WTC11 (cell line): ENCODE measurements at regions not wholly inside any gene's neighbourhood (a gene's known extent, or its start where the extent isn't known, plus 50 kb on each side); places are given as distances from the start of the nearest gene placed in this dataset.
"Not testable (repeated sequence)": the region's sequence is repeated elsewhere in the genome, so short reads cannot be mapped to it uniquely, and the experiment has no call there.

ENCODE experiments used
- ATAC-seq: fragments of 200-7000 bp; cut with Tn5 transposase; 2 replicates; pipeline ENCODE4 v1.10.0; 2021; ENCODE audit warnings: mild to moderate bottlenecking, moderate library complexity
- CTCF ChIA-PET: fragments of 300-600 bp; sonication (Branson Sonifier 250); formaldehyde crosslinking; loops from one replicate; lab custom pipeline; 2021; ENCODE audit warnings: antibody characterized with exemption; lab: Charles Lee
- POLR2A ChIA-PET: fragments of 350-600 bp; sonication (Branson Sonifier 250); formaldehyde crosslinking; loops from one replicate; lab custom pipeline; 2021; ENCODE audit warnings: antibody characterized with exemption; lab: Charles Lee
- DNase-seq: peaks from one replicate; pipeline ENCODE4 v3.0.0; 2021; ENCODE audit warnings: low spot score
- H3K27ac Mint-ChIP-seq: 2 replicates; pipeline ENCODE4 v1.8.0; 2021; ENCODE audit warnings: mixed read lengths
- H3K27me3 Mint-ChIP-seq: 2 replicates; pipeline ENCODE4 v1.8.0; 2021; ENCODE audit warnings: low read depth, mild to moderate bottlenecking, moderate library complexity, mixed read lengths
- H3K36me3 Mint-ChIP-seq: 2 replicates; pipeline ENCODE4 v1.8.0; 2021; ENCODE audit warnings: mixed read lengths
- H3K4me1 Mint-ChIP-seq: 2 replicates; pipeline ENCODE4 v1.8.0; 2022; ENCODE audit warnings: mixed read lengths
- H3K4me3 Mint-ChIP-seq: 2 replicates; pipeline ENCODE4 v1.8.0; 2021; ENCODE audit warnings: mild to moderate bottlenecking, moderate library complexity, mixed read lengths
- H3K9me3 Mint-ChIP-seq: 2 replicates; pipeline ENCODE4 v1.8.0; 2021; ENCODE audit warnings: mixed read lengths
- ATF6 ChIP-seq: sonication (generic); formaldehyde crosslinking; IDR thresholded peaks from 2 replicates; pipeline ENCODE4 v1.8.1; 2023; ENCODE audit warnings: mild to moderate bottlenecking, missing genetic modification reagents
- CDX4 ChIP-seq: fragments of 250-450 bp; sonication (Bioruptor Pico); IDR thresholded peaks from 2 replicates; pipeline ENCODE4 v1.9.0; 2021; ENCODE audit warnings: moderate library complexity, mild to moderate bottlenecking, inconsistent platforms, borderline replicate concordance
- CREM ChIP-seq: sonication (generic); formaldehyde crosslinking; IDR thresholded peaks from 2 replicates; pipeline ENCODE4 v1.8.1; 2022; ENCODE audit warnings: mild to moderate bottlenecking, missing genetic modification reagents, moderate library complexity
- FOXJ3 ChIP-seq: sonication (generic); formaldehyde crosslinking; IDR thresholded peaks from 2 replicates; pipeline ENCODE4 v1.9.0; 2021; ENCODE audit warnings: missing genetic modification reagents, mild to moderate bottlenecking, borderline replicate concordance
- JUN ChIP-seq: sonication (generic); formaldehyde crosslinking; IDR thresholded peaks from 2 replicates; pipeline ENCODE4 v1.8.0; 2023; ENCODE audit warnings: mild to moderate bottlenecking, missing genetic modification reagents
- KAT7 ChIP-seq: sonication (generic); formaldehyde crosslinking; IDR thresholded peaks from 2 replicates; pipeline ENCODE4 v1.8.1; 2023; ENCODE audit warnings: missing genetic modification reagents, mild to moderate bottlenecking, borderline replicate concordance
- NR1H2 ChIP-seq: sonication (generic); formaldehyde crosslinking; IDR thresholded peaks from 2 replicates; pipeline ENCODE4 v1.9.0; 2021; ENCODE audit warnings: mild to moderate bottlenecking, moderate library complexity, missing genetic modification reagents
- OVOL2 ChIP-seq: fragments of 250-450 bp; sonication (Bioruptor Pico); IDR thresholded peaks from 2 replicates; pipeline ENCODE4 v1.9.0; 2021; ENCODE audit warnings: mild to moderate bottlenecking, borderline replicate concordance
- SMAD3 ChIP-seq: sonication (generic); formaldehyde crosslinking; IDR thresholded peaks from 2 replicates; pipeline ENCODE4 v1.8.0; 2022; ENCODE audit warnings: missing genetic modification reagents, mild to moderate bottlenecking, borderline replicate concordance
- TEAD1 ChIP-seq: sonication (generic); formaldehyde crosslinking; IDR thresholded peaks from 2 replicates; pipeline ENCODE4 v1.8.0; 2022; ENCODE audit warnings: mild to moderate bottlenecking, missing genetic modification reagents
- TEAD4 ChIP-seq: sonication (generic); formaldehyde crosslinking; IDR thresholded peaks from 2 replicates; pipeline ENCODE4 v1.8.0; 2022; ENCODE audit warnings: mild to moderate bottlenecking, missing genetic modification reagents
- USF1 ChIP-seq: sonication (generic); formaldehyde crosslinking; IDR thresholded peaks from 2 replicates; pipeline ENCODE4 v1.8.0; 2022; ENCODE audit warnings: mild to moderate bottlenecking, missing genetic modification reagents
- ZNF138 ChIP-seq: sonication (generic); formaldehyde crosslinking; conservative IDR thresholded peaks from 2 replicates; pipeline ENCODE4 v1.8.1; 2022; ENCODE audit warnings: mild to moderate bottlenecking, moderate library complexity, missing genetic modification reagents
- ZNF396 ChIP-seq: fragments of 250-450 bp; sonication (Bioruptor Pico); IDR thresholded peaks from 2 replicates; pipeline ENCODE4 v1.8.0; 2021; ENCODE audit warnings: mild to moderate bottlenecking, moderate library complexity, borderline replicate concordance
- ZNF512 ChIP-seq: sonication (generic); formaldehyde crosslinking; IDR thresholded peaks from 2 replicates; pipeline ENCODE4 v1.8.1; 2022; ENCODE audit warnings: missing genetic modification reagents, borderline replicate concordance
- ZNF671 ChIP-seq: fragments of 250-450 bp; sonication (Bioruptor Pico); IDR thresholded peaks from 2 replicates; pipeline ENCODE4 v1.8.0; 2021; ENCODE audit warnings: mild to moderate bottlenecking
- TF ChIP-seq, protein P1 (sequence below): sonication (generic); formaldehyde crosslinking; IDR thresholded peaks from 2 replicates; pipeline ENCODE4 v1.8.1; 2023; ENCODE audit warnings: mild to moderate bottlenecking, missing genetic modification reagents, moderate library complexity
- TF ChIP-seq, protein P2 (sequence below): sonication (generic); formaldehyde crosslinking; IDR thresholded peaks from 2 replicates; pipeline ENCODE4 v1.8.1; 2022; ENCODE audit warnings: low read depth, missing genetic modification reagents, borderline replicate concordance
- TF ChIP-seq, protein P3 (sequence below): fragments of 250-450 bp; sonication (Bioruptor Pico); IDR thresholded peaks from 2 replicates; pipeline ENCODE4 v1.9.0; 2021; ENCODE audit warnings: mild to moderate bottlenecking
- TF ChIP-seq, protein P4 (sequence below): sonication (generic); formaldehyde crosslinking; IDR thresholded peaks from 2 replicates; pipeline ENCODE4 v1.8.1; 2022; ENCODE audit warnings: mild to moderate bottlenecking, moderate library complexity, missing genetic modification reagents

GRCh38 chr5:37950436-37950835, 110.6 kb upstream of the GDNF start (continued):
- TF ChIP-seq CDX4 (CRISPR knock-in tag) (no peak), CREM (CRISPR knock-in tag) (no peak)
- TF ChIP-seq, all 79 proteins: peak for 0

DNA sequence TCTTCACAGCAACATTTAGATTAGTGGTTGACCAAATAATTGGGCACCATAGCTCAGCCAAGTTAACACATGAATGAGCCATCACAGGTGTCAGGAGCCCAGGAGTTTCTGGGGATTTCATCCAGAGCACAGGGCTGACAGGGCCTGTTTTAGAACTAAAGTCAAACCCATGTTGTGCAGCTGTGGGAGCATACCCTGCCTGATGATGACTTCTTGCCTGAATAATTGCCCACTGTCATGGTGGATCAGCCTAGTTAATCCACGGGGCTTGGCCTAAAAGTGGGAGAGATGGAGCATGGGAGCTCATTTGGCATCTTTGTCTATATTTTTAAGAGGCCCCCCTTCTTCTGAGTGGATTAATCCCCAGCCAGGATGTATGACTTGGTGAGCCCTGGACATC, 105.6 kb upstream of the GDNF start:
- DNase-seq (no peak), ATAC-seq (no peak)
- ChIA-PET POLR2A (no interaction called here), CTCF (no interaction called here)
- Mint-ChIP-seq H3K9me3 (no peaks in the 10 kb centered on the region), H3K27ac (no peak overlapping the region), H3K4me3 (no peak overlapping the region), H3K27me3 (no peaks in the 10 kb centered on the region), H3K36me3 (no peaks in the 10 kb centered on the region), H3K4me1 (no peaks in the 10 kb centered on the region)
- TF ChIP-seq OVOL2 (CRISPR knock-in tag) (no peak), NR1H2 (no peak), SMAD3 (CRISPR knock-in tag) (no peak), KAT7 (CRISPR knock-in tag) (no peak), ZNF512 (CRISPR knock-in tag) (no peak), ZNF138 (CRISPR knock-in tag) (no peak), TEAD1 (no peak)

DNA sequence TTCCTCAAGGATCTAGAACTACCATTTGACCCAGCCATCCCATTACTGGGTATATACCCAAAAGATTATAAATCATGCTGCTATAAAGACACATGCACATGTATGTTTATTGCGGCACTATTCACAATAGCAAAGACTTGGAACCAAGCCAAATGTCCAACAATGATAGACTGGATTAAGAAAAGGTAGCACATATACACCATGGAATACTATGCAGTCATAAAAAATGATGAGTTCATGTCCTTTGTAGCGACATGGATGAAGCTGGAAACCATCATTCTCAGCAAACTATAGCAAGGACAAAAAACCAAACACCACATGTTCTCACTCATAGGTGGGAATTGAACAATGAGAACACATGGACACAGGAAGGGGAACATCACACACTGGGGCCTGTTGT, 103.3 kb upstream of the GDNF start:
- not testable (repeated sequence) for ATAC-seq

GRCh38 chr5:37940931-37941623, 101.2 kb upstream of the GDNF start:
- DNase-seq (no peak), ATAC-seq (no peak)
- ChIA-PET POLR2A (interaction anchor here (0.5 kb wide), 1 partner anchor 45 kb away, joined by 3 read pairs; no protein-coding TSS in a partner anchor), CTCF (no interaction called here)
- H3K9me3 Mint-ChIP-seq, result peaks cover 18% of the 10 kb centered on the region
- H3K36me3 Mint-ChIP-seq, result no peaks in the 10 kb centered on the region
- H3K27ac Mint-ChIP-seq, result no peak overlapping the region
- H3K27me3 Mint-ChIP-seq, result no peaks in the 10 kb centered on the region
- H3K4me1 Mint-ChIP-seq, result no peaks in the 10 kb centered on the region
- H3K4me3 Mint-ChIP-seq, result no peak overlapping the region
- TF ChIP-seq, protein P1, sequence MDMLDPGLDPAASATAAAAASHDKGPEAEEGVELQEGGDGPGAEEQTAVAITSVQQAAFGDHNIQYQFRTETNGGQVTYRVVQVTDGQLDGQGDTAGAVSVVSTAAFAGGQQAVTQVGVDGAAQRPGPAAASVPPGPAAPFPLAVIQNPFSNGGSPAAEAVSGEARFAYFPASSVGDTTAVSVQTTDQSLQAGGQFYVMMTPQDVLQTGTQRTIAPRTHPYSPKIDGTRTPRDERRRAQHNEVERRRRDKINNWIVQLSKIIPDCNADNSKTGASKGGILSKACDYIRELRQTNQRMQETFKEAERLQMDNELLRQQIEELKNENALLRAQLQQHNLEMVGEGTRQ (CRISPR knock-in tag), result no peak
- TF ChIP-seq, protein P2, sequence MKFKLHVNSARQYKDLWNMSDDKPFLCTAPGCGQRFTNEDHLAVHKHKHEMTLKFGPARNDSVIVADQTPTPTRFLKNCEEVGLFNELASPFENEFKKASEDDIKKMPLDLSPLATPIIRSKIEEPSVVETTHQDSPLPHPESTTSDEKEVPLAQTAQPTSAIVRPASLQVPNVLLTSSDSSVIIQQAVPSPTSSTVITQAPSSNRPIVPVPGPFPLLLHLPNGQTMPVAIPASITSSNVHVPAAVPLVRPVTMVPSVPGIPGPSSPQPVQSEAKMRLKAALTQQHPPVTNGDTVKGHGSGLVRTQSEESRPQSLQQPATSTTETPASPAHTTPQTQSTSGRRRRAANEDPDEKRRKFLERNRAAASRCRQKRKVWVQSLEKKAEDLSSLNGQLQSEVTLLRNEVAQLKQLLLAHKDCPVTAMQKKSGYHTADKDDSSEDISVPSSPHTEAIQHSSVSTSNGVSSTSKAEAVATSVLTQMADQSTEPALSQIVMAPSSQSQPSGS (CRISPR knock-in tag), result no peak
- TF ChIP-seq JUN (CRISPR knock-in tag) (no peak), USF1 (CRISPR knock-in tag) (no peak), ATF6 (CRISPR knock-in tag) (no peak), ZNF671 (CRISPR knock-in tag) (no peak), ZNF396 (no peak), FOXJ3 (CRISPR knock-in tag) (no peak), TEAD1 (no peak), TEAD4 (CRISPR knock-in tag) (no peak)
- TF ChIP-seq, protein P3, sequence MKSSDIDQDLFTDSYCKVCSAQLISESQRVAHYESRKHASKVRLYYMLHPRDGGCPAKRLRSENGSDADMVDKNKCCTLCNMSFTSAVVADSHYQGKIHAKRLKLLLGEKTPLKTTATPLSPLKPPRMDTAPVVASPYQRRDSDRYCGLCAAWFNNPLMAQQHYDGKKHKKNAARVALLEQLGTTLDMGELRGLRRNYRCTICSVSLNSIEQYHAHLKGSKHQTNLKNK (CRISPR knock-in tag), result no peak
- TF ChIP-seq, protein P4, sequence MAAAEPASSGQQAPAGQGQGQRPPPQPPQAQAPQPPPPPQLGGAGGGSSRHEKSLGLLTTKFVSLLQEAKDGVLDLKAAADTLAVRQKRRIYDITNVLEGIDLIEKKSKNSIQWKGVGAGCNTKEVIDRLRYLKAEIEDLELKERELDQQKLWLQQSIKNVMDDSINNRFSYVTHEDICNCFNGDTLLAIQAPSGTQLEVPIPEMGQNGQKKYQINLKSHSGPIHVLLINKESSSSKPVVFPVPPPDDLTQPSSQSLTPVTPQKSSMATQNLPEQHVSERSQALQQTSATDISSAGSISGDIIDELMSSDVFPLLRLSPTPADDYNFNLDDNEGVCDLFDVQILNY, result no peak

More for the DNA sequence above, 103.3 kb upstream of the GDNF start:
- H3K27me3 Mint-ChIP-seq, DNase-seq, H3K9me3 Mint-ChIP-seq, H3K36me3 Mint-ChIP-seq, H3K4me1 Mint-ChIP-seq, H3K4me3 Mint-ChIP-seq, POLR2A ChIA-PET, CTCF ChIA-PET, H3K27ac Mint-ChIP-seq: not testable (repeated sequence)
